PC-9 (cell line): ENCODE measurements at regions not wholly inside any gene's neighbourhood (a gene's known extent, or its start where the extent isn't known, plus 50 kb on each side); places are given as distances from the start of the nearest gene placed in this dataset.

ENCODE experiments used
- EZH2 ChIP-seq: fragments of 200-600 bp; sonication (generic); IDR thresholded peaks from 2 replicates; pipeline ENCODE4 v1.8.0; 2017; ENCODE audit warnings: antibody characterized with exemption, low read depth
- TF ChIP-seq, protein P1 (sequence below): fragments of 200-600 bp; sonication (generic); conservative IDR thresholded peaks from 2 replicates; pipeline ENCODE4 v1.6.1; 2017; ENCODE audit warnings: mixed run types, antibody characterized with exemption, mild to moderate bottlenecking, moderate library complexity

DNA sequence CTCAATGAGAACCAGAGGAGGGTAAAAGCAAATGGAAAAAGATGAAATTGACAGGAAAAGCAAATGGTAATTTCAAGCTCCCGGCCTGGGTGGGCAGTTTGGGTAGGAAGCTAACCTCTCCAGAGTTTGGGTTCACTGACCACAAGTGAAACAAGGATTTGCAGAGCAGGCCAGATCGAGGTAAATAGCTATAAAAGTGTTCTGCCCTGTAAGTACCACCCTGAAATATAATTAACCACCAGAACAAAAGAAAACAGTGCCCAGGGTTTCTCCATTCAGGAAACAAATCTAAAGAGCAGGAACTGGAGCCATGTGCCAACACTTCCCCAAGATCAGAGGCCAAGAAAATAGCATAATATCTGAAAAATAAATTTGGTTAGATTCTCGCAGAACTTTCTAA lies 276.7 kb upstream of the MEOX2 start:
- TF ChIP-seq, protein P1, sequence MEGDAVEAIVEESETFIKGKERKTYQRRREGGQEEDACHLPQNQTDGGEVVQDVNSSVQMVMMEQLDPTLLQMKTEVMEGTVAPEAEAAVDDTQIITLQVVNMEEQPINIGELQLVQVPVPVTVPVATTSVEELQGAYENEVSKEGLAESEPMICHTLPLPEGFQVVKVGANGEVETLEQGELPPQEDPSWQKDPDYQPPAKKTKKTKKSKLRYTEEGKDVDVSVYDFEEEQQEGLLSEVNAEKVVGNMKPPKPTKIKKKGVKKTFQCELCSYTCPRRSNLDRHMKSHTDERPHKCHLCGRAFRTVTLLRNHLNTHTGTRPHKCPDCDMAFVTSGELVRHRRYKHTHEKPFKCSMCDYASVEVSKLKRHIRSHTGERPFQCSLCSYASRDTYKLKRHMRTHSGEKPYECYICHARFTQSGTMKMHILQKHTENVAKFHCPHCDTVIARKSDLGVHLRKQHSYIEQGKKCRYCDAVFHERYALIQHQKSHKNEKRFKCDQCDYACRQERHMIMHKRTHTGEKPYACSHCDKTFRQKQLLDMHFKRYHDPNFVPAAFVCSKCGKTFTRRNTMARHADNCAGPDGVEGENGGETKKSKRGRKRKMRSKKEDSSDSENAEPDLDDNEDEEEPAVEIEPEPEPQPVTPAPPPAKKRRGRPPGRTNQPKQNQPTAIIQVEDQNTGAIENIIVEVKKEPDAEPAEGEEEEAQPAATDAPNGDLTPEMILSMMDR, result no peak
- no peak for TF ChIP-seq EZH2
